22Rv1 (cell line): ENCODE measurements at regions not wholly inside any gene's neighbourhood (a gene's known extent, or its start where the extent isn't known, plus 50 kb on each side); places are given as distances from the start of the nearest gene placed in this dataset.

Experiments used
- H3K27ac ChIP-seq: fragments of 450-650 bp; 2 replicates; pipeline ENCODE4 v1.5.1; 2017
- ZFX ChIP-seq: fragments of 450-650 bp; IDR thresholded peaks from 2 replicates; pipeline ENCODE4 v1.6.1; 2017; ENCODE audit warnings: antibody characterized with exemption, borderline replicate concordance
- TF ChIP-seq, protein P1 (sequence below): fragments of 450-650 bp; IDR thresholded peaks from 2 replicates; pipeline ENCODE4 v1.5.1; 2017; ENCODE audit warnings: mild to moderate bottlenecking

DNA sequence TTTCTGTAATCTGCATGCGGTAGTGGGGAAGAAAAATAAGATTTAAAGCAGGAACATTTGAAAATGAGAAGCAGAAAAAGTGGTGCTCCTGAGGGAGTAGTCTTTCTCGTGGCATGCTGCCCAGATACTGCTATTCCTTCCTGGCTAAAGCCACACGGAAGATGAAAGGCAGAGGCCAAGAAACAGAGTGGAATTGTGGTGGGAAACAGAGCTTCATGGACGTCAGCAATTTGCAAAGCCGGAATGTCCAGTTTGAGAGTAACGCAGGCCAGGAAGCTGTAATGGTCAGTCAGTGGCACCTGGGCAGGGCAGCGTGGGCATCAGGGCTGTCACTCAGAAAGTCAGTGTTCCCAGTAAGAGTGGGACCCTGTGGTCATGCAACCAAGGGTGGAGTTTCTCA lies 63.7 kb upstream of the FMR1 start:
- no peak overlapping the region for H3K27ac ChIP-seq
- TF ChIP-seq ZFX: no peak
- TF ChIP-seq, protein P1, sequence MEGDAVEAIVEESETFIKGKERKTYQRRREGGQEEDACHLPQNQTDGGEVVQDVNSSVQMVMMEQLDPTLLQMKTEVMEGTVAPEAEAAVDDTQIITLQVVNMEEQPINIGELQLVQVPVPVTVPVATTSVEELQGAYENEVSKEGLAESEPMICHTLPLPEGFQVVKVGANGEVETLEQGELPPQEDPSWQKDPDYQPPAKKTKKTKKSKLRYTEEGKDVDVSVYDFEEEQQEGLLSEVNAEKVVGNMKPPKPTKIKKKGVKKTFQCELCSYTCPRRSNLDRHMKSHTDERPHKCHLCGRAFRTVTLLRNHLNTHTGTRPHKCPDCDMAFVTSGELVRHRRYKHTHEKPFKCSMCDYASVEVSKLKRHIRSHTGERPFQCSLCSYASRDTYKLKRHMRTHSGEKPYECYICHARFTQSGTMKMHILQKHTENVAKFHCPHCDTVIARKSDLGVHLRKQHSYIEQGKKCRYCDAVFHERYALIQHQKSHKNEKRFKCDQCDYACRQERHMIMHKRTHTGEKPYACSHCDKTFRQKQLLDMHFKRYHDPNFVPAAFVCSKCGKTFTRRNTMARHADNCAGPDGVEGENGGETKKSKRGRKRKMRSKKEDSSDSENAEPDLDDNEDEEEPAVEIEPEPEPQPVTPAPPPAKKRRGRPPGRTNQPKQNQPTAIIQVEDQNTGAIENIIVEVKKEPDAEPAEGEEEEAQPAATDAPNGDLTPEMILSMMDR: no peak

DNA sequence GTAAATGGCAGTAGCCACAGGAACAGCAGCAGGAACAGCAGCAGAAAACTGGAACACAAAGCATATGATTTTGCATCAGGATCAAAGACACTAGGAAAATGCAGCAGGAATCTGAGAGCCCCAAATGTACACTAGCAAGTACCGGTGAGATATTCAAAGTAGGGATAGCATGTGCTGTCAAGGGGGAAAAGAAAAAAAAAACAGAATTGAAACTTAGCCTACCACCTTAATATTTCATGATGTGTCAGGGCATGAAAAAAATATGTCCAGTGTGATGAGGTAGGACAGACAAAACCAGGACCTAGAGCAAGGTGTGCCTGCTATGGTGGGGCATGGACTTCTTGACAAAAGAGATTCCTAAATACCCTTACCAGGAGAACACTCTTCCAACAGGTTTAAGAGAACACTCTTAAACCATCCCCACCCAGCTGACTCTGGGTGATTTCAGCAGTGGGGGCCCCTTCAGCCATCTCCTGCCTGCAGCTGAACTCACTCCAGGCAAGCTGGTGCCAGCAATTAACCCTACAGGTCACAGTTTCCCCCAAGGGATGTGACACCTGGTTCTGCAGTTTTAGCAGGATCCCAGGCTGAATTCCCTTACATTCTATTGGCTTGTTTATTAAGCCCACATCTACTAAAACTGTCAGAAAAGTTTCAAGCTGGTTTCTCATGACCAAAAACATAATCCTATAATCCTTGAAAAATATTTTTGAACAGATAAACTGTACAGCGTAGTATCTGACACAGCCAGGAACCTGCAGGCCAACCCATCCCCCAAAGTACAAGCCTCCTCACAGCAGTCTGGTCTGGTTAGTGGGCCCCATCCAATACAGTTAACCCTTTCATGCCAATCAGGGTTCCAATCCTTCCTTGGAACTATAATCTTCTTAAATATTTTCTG lies 62.9 kb upstream of the FMR1 start:
- H3K27ac ChIP-seq: no peak overlapping the region
- TF ChIP-seq ZFX: no peak
- TF ChIP-seq, protein P1: no peak

DNA sequence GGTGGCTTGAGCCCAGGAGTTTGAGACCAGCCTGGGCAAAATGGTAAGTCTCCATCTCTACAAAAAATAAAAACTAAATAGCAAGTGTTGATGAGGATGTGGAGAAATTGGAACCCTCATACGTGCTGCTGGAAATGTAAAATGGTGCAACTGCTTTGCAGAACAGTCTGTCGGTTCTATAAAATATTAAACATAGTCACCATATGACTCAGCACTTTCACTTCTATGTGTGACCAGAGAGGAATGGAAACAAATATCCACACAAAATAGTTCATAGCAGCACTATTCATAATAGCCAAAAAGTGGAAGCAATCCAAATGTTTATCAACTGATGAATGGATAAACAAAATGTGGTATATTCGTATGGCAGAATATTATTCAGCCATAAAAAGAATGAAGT lies 60.8 kb upstream of the FMR1 start:
- TF ChIP-seq ZFX: no peak
- TF ChIP-seq, protein P1: no peak
- no peak overlapping the region for H3K27ac ChIP-seq

DNA sequence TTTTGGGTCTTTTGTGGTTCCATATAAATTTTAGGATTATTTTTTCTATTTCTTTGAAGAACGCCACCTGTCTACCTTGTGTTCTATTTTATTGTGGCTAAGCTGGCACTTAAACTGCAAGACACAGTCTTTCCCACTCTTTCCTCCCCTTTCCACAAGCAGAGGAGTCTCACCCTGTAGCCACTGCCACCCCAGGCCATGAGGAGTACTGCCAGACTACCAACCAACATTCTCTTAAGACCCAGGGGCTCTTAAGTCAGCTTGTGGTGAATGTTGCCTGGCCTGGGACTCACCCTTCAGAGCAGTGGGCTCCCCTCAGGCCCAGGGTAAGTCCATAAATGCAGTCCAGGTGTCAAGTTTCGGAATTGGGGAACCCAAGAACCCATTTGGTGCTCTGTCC lies 58.0 kb upstream of the FMR1 start:
- H3K27ac ChIP-seq: no peak overlapping the region
- TF ChIP-seq, protein P1: no peak
- TF ChIP-seq ZFX: no peak

DNA sequence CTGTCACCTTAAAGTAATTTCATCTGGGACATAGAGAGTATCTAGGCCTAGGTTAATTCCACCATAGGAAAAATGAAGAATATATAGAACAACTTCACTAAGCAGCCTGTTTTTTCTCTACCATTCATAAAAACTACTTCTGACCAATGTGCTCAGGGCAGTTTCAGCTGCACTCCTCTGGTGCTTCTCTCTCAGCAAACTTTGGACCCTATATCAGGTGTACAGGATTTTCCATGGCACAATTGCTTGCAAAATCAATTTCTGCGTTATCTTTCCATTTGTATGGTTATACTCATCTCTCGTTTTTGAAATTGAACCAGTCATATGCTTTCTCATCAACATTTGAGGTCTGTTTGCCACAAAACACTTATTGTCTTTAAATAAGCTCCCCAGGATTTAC lies 52.1 kb upstream of the FMR1 start:
- TF ChIP-seq, protein P1: no peak
- TF ChIP-seq ZFX: no peak
- H3K27ac ChIP-seq: no peak overlapping the region
